ENCODE measurements at regions not wholly inside any gene's neighbourhood (a gene's known extent, or its start where the extent isn't known, plus 50 kb on each side); places are given as distances from the start of the nearest gene placed in this dataset.
"Not testable (repeated sequence)": the region's sequence is repeated elsewhere in the genome, so short reads cannot be mapped to it uniquely, and the experiment has no call there.

DNA sequence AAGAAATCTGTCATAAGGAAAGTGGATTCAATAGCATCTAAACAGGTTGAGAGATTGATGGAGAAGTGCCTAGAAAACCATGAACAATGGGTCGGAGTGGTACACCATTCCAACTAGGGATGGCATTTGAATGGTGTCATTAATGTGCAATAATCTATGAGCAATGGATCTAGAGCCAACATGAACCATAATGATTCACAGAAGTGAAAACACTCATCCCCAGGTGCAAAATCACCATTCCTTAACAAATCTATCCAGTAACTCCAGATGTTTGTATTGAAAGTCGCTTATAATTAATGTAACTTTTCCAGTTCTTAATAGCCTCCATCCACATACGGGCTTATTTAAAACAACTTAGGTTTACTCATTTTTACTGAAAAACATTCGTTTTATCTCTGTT lies 201.3 kb upstream of the ADGRL4 start:
- no peak for DNase-seq

DNA sequence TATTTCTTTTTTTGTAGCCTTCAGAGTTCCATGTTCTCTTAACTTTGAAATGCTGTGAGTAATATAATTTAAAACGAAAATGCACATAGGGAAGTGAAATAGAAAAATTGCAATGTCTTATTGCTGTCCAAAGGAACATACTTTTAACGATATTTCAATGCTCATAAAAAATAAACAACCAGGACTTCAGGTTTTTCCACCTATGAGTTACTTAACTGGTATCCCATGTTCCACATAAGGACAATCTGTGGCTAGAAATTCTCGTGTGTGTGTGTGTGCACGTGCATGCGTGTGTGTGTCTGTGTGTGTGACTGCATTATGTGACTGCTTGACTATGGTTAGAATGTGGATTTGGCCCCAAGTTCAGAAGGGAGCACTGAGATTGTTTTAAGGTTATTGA lies 200.8 kb upstream of the ADGRL4 start:
- DNase-seq: no peak

DNA sequence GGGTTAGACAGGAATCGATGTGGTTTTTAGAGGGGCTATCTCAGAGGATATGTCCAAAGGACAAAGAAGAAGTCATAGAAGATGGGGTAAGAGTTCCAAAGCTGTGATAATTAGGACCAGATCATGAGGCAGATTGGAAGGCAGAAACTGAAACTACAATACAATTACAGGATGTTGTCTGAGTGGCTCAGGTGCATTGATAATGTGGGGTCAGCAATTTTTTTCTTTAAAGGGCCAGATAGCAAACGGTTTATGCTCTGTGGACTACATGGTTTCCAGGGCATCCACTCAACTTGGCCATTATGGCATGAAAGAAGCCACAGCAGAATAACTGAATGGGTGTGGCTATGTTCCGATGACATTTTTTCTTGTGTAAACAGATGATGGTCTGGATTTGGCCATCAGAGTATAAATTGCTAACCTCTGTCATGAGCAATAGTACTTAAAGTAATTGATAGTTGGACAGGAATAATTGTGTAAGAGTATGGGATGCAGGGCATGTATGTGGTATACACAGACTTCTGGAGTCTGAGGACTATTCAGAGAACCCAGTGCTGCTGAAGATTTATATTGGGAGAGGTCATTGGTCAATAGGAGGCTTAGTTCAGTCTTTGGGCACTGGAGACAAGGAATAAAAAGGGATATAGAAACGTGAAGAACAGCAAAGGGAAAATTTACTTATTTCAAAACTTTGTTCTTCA lies 198.4 kb upstream of the ADGRL4 start:
- DNase-seq: no peak

GRCh38 chr1:79198832-79199231 lies 192.3 kb upstream of the ADGRL4 start:
- no peak for DNase-seq

GRCh38 chr1:79197421-79197820 lies 190.9 kb upstream of the ADGRL4 start:
- no peak for DNase-seq

DNA sequence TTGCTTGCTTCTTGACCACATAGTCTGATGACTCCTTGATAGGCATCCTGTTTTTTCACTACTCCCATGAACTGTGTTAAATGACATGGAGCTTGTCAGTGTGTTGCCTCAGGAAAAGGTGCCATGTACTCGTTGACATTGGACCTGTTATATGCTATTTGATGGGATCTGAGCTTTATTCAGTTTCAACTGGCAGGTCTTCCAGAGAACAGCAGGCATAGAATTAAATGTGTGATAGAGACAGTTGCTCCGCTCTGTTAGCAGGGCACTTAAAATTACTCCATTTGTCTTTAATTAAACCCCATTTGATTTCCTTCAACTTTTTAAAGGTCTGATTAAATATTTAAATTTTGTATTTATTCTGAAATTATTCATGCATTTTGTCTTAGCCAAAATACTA lies 189.7 kb upstream of the ADGRL4 start:
- no peak for DNase-seq

DNA sequence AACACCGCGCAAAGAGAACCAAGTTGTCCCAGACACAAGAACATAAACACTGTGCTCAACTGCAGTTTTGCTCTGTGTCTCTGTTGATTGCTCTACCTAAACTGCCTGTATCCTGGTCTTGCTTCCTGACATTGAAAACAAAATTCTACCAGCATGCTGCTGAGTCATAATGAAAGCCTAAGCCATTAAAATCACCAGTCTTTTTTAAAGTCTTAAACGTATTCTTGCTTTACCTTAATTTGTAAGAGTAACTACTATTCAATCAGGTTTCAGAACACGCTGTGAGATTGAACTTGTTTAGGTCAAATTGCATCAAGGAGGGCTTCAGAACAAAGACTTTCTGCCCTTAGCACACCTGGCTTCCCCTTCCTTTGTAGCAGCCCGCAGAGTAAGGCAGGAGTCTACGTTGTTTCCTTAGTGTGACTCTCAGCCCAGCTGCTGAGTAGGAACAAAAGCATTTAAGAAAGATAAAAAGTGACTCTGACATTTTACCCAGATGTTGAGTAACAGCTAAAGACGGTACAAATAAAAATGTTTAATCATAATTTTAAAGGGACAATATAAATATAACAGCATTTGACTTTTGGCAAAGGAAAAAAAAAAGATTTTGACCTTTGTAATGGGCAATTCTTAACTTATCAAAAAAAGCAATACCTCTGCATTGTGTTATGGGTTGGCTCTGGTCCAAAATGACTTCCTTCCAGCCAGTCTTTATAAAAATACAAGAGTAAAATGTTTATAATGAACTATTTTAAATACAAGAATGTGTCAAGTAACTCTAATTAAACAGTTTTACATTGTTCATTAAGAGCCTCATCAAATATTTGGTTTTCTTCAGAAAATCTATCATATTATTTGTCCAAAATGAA lies 186.9 kb upstream of the ADGRL4 start:
- no peak for DNase-seq

DNA sequence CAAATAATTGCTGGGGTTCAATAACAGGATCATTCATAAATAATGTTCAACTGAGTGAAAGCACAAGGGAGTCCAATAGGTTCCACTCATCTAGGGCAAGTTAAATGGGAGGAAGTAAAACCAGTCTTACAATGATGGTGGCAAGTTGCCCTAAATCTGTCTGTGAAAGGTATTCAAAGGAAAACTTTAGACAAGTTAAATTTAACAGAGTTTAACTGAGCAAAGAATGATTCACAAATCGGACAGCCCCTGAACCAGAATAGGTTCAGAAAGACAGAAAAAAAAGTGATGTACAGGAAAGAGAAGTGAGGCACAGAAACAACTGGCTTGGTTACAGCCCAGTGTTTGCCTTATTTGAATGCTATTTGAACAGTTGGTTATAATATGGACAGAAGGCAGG lies 183.5 kb upstream of the ADGRL4 start:
- no peak for DNase-seq

DNA sequence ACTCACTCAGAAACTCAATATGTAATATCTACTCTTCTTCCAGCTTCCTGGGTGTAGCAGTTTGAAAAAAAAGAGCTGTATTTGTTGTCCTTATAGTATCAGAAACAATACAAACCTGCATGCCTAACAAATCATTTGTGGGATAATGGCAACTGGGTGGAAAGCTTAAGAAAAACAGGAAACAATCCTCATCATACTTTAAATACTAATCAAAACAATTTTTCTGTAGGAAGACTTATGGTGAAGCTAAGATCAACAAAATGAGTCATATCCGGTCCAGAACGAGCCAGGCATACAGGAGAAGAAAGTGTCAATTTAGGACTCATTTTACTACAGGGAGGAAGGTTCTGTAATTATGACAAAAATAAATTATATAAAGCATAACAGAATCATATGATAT lies 181.8 kb upstream of the ADGRL4 start:
- no peak for DNase-seq

DNA sequence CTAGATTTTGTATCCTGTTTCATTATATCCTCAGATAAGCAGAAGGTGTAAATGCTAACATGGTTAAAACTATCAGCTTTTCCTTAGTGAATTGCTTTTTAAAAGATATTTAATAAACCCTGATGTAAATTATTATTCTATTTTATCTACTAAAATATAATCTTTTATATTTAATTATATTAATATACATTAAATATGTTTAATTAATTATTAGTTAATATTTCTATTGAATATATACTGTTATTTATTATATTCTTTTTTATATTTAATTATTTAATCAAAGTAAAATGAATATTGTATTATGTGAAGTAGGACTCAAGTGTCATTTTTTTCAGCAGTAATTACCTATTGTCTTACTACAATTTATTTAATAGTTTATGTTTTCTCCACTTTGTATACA lies 179.7 kb upstream of the ADGRL4 start:
- no peak for DNase-seq

GRCh38 chr1:79177844-79178243 lies 171.3 kb upstream of the ADGRL4 start:
- DNase-seq: no peak

- no peak for DNase-seq
These were observed 154.5 kb upstream of the ADGRL4 start for GRCh38 chr1:79161077-79161476.

- DNase-seq: no peak
These were observed 149.5 kb upstream of the ADGRL4 start for GRCh38 chr1:79155991-79156390.

- no peak for DNase-seq
These were observed 144.7 kb upstream of the ADGRL4 start for GRCh38 chr1:79151006-79151796.

DNA sequence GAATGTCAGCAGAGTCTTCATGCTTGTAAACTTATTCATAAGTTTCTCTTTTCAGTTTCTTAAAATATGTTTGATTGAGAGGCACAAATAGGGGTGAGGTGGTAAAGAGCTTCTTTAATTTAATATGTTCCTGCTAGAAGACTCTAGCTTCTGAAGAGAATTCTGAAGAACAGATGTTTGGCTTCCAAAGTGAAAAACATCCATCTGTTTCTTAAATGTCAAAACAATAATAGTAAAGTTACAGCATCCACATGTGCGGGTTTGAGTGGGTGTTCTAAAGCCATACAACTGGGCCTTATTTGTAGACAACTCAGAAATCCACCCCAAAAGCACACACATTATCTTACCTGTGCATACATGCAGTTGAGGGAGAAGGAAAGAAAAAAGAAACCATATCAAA lies 144.0 kb upstream of the ADGRL4 start:
- DNase-seq: no peak

DNA sequence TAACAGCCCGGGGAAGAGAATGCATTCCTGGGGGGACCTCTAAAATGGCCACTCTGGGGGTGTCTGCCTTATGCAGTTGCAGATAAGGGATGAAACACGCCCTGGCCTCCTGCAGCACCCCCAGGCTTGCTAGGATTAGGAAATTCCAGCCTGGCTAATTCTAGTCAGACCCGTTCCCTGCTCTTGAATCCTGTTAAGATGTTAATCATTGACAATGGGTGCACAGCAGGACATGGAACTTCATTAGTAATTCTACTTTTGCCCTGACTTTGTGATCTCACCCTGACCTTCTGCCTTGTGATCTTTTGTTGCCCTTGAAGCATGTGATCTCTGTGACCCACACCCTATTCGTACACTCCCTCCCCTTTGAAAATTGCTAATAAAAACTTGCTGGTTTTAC lies 131.7 kb upstream of the ADGRL4 start:
- DNase-seq: not testable (repeated sequence)

DNA sequence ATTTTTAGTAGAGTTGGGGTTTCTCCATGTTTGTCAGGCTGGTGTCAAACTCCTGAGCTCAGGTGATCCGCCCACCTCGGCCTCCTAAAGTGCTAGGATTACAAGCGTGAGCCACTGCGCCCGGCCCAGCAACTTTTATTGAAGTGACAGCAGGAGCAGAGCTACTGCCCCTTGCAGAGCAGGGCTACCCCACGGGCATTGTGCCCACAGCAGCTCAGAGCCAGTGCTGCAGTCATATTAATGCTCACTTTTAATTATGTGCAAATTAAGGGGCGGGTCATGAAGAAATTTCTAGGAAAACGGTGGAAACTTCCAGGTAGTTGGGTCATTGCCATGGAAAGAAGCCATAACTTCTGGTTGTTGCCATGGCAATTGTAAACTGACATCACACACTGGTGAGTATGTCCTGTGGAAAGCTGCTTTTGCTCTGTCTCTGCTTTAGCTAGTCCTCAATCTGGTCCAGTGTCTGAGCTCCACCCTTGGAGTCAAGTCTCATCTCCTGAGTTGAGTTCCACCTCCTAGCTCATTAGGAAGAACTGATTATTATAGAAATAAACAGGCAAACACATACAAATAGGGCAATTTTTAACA lies 127.3 kb upstream of the ADGRL4 start:
- no peak for DNase-seq

DNA sequence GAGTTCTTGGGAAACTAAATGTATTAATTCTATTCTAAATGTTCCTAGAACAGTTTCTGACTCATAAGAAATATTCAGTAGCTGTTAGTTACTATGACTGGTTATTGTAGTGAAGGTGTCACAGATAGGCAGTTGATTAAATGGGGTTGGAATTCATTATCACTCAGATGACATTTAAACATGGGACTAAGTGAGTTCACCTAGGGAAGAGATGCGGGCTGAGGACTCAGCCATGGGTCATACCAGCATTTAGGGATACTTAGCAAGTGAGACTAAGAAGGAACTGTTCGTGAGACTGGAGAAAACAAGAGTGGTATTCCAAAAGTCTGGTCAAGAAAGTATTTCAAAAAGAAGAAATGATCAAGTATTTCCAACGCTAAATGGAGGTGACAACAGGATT lies 125.1 kb upstream of the ADGRL4 start:
- DNase-seq: no peak

DNA sequence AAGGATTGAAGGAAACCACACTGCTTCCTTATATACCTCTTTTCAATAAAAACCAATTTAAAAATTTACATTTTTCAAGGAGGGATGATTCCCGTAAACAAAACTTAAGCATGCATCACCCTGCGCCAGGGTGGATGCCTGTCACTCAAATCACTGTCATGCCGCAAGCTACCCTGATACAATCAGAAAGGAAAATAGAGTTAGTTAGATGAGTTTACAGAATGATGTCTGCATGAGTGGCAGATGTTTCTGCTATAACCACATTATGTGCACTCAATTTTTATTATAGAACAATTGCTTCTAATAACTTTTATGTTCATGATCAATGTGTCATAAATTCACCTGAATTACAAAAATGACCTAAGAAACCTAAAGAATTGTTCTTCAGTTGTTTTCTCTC lies 123.4 kb upstream of the ADGRL4 start:
- no peak for DNase-seq

GRCh38 chr1:79128722-79129121 lies 122.2 kb upstream of the ADGRL4 start:
- no peak for DNase-seq

- DNase-seq: no peak
These were observed 118.2 kb upstream of the ADGRL4 start for GRCh38 chr1:79124756-79125155.

DNA sequence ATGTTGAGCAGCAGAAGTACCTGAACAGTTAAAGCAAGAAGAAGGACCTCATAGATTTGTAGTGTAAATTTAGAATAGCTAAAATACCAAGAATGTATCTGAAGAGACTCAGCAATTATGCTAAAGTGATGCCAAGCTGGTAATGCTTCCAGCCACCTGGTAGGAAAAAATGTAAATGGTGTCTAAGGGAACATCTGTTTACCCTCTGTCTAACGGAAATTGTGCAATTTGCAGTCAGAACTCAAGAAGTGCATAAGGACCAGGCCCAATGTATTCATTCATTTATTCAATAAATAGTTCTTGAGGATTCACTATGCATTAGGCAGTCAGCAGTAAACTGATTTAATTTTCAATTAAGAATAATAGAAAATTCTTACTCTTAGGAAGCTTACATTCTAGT lies 116.0 kb upstream of the ADGRL4 start:
- no peak for DNase-seq

GRCh38 chr1:79117376-79117775 lies 110.8 kb upstream of the ADGRL4 start:
- DNase-seq: no peak
